Pancreas (tissue), 10 donors: ENCODE measurements at regions not wholly inside any gene's neighbourhood (a gene's known extent, or its start where the extent isn't known, plus 50 kb on each side); places are given as distances from the start of the nearest gene placed in this dataset.

Experiments used
- ATAC-seq, 4 donors: fragments of 200-7000 bp; cut with Tn5 transposase; one replicate each; pipeline versions ENCODE4 v1.8.0 to v1.9.1; 2020; ENCODE audit warnings: mild to moderate bottlenecking in 4 of 4, moderate library complexity in 4 of 4
- DNase-seq, 6 donors: peaks; one replicate each; pipeline ENCODE4 v3.0.0-alpha.2; 2020
- FAIRE-seq: peaks from 2 replicates; lab custom pipeline; 2012; peaks lifted over from hg19 to GRCh38; lab: Jason Lieb, UNC
- H3K27ac ChIP-seq, 4 donors: fragments of 200-600 bp; sonication (generic); 1 replicate in 3 of 4; 2 replicates in 1 of 4; pipeline versions ENCODE4 v1.5.0 to v1.8.0; 2020
- H3K27me3 ChIP-seq, 4 donors: fragments of 200-600 bp; one replicate each; pipeline ENCODE4 v1.8.0; 2021
- H3K36me3 ChIP-seq, 3 donors: fragments of 200-600 bp; sonication (generic) in 1 of 3; one replicate each; pipeline versions ENCODE4 v1.5.0 to v1.8.0; 2020 to 2021
- H3K4me1 ChIP-seq, 3 donors: fragments of 200-600 bp; one replicate each; pipeline ENCODE4 v1.8.0; 2021
- H3K4me3 ChIP-seq, 4 donors: fragments of 200-600 bp; sonication (generic) in 2 of 4; one replicate each; pipeline versions ENCODE4 v1.5.0 to v1.8.0; 2020 to 2021
- H3K9me3 ChIP-seq, 4 donors: fragments of 200-600 bp; one replicate each; pipeline ENCODE4 v1.8.0; 2021
- WGBS, 2 donors: extraction: QIAGEN DNeasy Blood & Tissue Kit; methylation state at CpG; one replicate each; pipeline ENCODE4 v1.1.7; 2013; 5-methylcytosine and 5-hydroxymethylcytosine counted together
- intact Hi-C, 3 donors: fragments of 100-400 bp; cut with DNase I; formaldehyde crosslinking; loops; one replicate each; pipeline versions ENCODE4 v1.11.1 to v1.14.2; 2022
- TF ChIP-seq, protein P1 (sequence below), 4 donors: fragments of 200-600 bp; sonication (generic) in 3 of 4; IDR thresholded peaks; one replicate each; pipeline versions ENCODE4 v1.5.0 to v1.8.0; 2021; ENCODE audit warnings: antibody characterized with exemption in 4 of 4
- donor health status: healthy with polysubstance abuse.
- donor health status: DM: no; HTN: no; CAD: no; lungs with moderate emphysema.
- donor health status: DM: no; HTN: no; CAD: no.
- donor health status: control.
- donor health status: control.
- donor health status: Bipolar disorder and iron deficiency.
- donor health status: DM: yes; HTN: yes; CAD: no.
- donor health status: DM: no; HTN: no; CAD: no.
- donor health status: DM: no; HTN: no; CAD: no.
- donor health status: DM: yes; HTN: yes; CAD: no.

GRCh38 chr2:126798276-126799140 is 100.2 kb upstream of the TEX51 start:
- H3K9me3 ChIP-seq, result no peaks in the 10 kb centered on the region
- H3K36me3 ChIP-seq, result no peaks in the 10 kb centered on the region
- no peak for ATAC-seq
- intact Hi-C loops, result no loop called here
- H3K4me3 ChIP-seq, result no peak overlapping the region
- 51 to 57% methylated on average over 9 of the region's 9 CpGs for WGBS, 2 donors
- DNase-seq, result no peak
- FAIRE-seq, result no peak
- H3K27ac ChIP-seq, result no peak overlapping the region
- no peaks in the 10 kb centered on the region for H3K27me3 ChIP-seq
- H3K4me1 ChIP-seq, result no peaks in the 10 kb centered on the region
- TF ChIP-seq, protein P1, sequence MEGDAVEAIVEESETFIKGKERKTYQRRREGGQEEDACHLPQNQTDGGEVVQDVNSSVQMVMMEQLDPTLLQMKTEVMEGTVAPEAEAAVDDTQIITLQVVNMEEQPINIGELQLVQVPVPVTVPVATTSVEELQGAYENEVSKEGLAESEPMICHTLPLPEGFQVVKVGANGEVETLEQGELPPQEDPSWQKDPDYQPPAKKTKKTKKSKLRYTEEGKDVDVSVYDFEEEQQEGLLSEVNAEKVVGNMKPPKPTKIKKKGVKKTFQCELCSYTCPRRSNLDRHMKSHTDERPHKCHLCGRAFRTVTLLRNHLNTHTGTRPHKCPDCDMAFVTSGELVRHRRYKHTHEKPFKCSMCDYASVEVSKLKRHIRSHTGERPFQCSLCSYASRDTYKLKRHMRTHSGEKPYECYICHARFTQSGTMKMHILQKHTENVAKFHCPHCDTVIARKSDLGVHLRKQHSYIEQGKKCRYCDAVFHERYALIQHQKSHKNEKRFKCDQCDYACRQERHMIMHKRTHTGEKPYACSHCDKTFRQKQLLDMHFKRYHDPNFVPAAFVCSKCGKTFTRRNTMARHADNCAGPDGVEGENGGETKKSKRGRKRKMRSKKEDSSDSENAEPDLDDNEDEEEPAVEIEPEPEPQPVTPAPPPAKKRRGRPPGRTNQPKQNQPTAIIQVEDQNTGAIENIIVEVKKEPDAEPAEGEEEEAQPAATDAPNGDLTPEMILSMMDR (IDR thresholded peaks at IDR 0.05), result no peak

DNA sequence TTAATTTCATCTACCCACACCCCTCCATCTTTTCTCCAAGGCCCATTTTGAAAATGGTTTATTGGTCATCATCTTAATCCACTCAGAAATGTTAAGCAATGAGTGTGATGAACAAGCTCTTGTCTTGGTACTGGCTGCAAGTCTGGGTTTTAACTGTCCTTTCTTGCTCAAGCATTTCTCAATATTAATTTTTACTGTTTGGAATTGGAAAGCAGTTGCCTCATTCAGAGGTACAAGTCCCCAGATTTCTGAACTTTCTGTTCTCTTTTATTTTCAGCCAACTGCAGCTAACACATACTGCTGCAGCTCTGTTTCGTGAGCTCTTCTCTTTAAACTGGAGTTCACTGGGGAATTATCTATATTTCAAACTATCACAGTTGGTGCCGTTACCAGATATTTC is 99.4 kb upstream of the TEX51 start:
- TF ChIP-seq, protein P1 (IDR thresholded peaks at IDR 0.05), result no peak
- H3K4me1 ChIP-seq, result no peaks in the 10 kb centered on the region
- ATAC-seq (no peak), DNase-seq (no peak), FAIRE-seq (no peak)
- H3K27ac ChIP-seq, result no peak overlapping the region
- H3K27me3 ChIP-seq, result no peaks in the 10 kb centered on the region
- H3K9me3 ChIP-seq, result no peaks in the 10 kb centered on the region
- intact Hi-C loops, result no loop called here
- H3K4me3 ChIP-seq, result no peak overlapping the region
- WGBS, 2 donors, result 61 to 79% methylated on average over 2 of the region's 2 CpGs
- no peaks in the 10 kb centered on the region for H3K36me3 ChIP-seq

GRCh38 chr2:126801473-126801872 is 97.2 kb upstream of the TEX51 start:
- no peaks in the 10 kb centered on the region for H3K27me3 ChIP-seq
- H3K4me3 ChIP-seq, result no peak overlapping the region
- no peak for ATAC-seq
- no peak for DNase-seq
- no peaks in the 10 kb centered on the region for H3K4me1 ChIP-seq
- TF ChIP-seq, protein P1 (IDR thresholded peaks at IDR 0.05), result no peak
- intact Hi-C loops, result no loop called here
- no peaks in the 10 kb centered on the region for H3K36me3 ChIP-seq
- WGBS, 2 donors, result 77 to 83% methylated on average over 6 of the region's 6 CpGs
- FAIRE-seq, result no peak
- no peaks in the 10 kb centered on the region for H3K9me3 ChIP-seq
- H3K27ac ChIP-seq, result no peak overlapping the region

GRCh38 chr2:126802316-126802715 is 96.4 kb upstream of the TEX51 start:
- TF ChIP-seq, protein P1 (IDR thresholded peaks at IDR 0.05), result no peak
- FAIRE-seq (no peak), ATAC-seq (no peak), DNase-seq (no peak)
- Histone ChIP-seq H3K27me3 (no peaks in the 10 kb centered on the region), H3K27ac (no peak overlapping the region), H3K4me3 (no peak overlapping the region), H3K9me3 (no peaks in the 10 kb centered on the region), H3K4me1 (no peaks in the 10 kb centered on the region), H3K36me3 (no peaks in the 10 kb centered on the region)
- intact Hi-C loops, result no loop called here
- 66 to 83% methylated on average over 7 of the region's 7 CpGs for WGBS, 2 donors

DNA sequence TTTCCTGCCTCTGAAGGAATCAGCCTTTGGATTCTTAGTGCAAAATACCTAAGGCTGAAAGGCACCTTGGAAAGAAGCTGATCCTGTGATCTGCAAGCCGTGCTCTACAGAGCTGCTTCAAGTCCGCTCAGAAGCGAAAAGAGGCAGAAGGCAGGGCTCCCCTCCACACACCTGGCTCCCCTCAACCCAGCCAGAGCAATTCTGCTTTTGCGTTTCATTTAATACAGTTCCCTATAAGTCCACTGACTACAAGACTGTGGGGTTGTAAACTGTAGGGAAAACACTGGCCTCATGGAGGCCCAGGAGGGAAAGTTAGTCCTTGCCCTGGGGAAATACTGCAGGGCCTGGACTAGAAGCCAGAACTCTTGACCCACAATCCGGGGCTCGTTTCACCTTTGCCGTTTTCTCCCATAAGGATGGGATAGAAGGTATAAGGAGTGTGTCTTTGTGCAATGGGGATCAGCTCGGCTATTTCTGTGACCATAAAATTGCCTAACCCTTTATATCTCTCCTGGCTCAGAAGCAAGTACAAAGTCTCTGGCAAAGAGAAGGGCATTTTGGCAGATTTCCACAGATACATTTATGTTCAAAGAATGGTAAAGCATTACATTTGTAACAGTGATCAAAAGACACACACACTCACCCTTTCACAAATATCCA is 95.8 kb upstream of the TEX51 start:
- DNase-seq (no peak), FAIRE-seq (no peak), ATAC-seq (no peak)
- Histone ChIP-seq H3K36me3 (no peaks in the 10 kb centered on the region), H3K27me3 (no peaks in the 10 kb centered on the region), H3K27ac (no peak overlapping the region), H3K9me3 (no peaks in the 10 kb centered on the region), H3K4me1 (no peaks in the 10 kb centered on the region), H3K4me3 (no peak overlapping the region)
- TF ChIP-seq, protein P1 (IDR thresholded peaks at IDR 0.05), result no peak
- intact Hi-C loops, result no loop called here
- 73 to 84% methylated on average over 8 of the region's 8 CpGs for WGBS, 2 donors
